OCI-LY3 (cell line): ENCODE measurements at regions not wholly inside any gene's neighbourhood (a gene's known extent, or its start where the extent isn't known, plus 50 kb on each side); places are given as distances from the start of the nearest gene placed in this dataset.

Experiments
- H2AFZ ChIP-seq: fragments of 200-600, 300-600 bp; shearing (Covaris generic); 2 replicates; pipeline ENCODE4 v1.6.0; 2014; ENCODE audit warnings: antibody characterized with exemption, low read depth, low read length
- H3K27ac ChIP-seq: fragments of 200-600, 300-600 bp; sonication (generic); 2 replicates; pipeline ENCODE4 v1.5.1; 2014; ENCODE audit warnings: mild to moderate bottlenecking, low read length, moderate library complexity, mixed read lengths
- H3K27me3 ChIP-seq: fragments of 200-600, 300-600 bp; sonication (generic); 2 replicates; pipeline ENCODE4 v1.6.1; 2014; ENCODE audit warnings: low read depth, low read length, mixed read lengths
- H3K36me3 ChIP-seq: fragments of 200-600, 300-600 bp; sonication (generic); replicated peaks from 2 replicates; pipeline ENCODE3; 2014; ENCODE audit warnings: low read depth, low read length, mixed read lengths
- H3K4me1 ChIP-seq: fragments of 300-600, 200-600 bp; sonication (generic); 2 replicates; pipeline ENCODE4 v1.6.1; 2014; ENCODE audit warnings: low read length, mixed read lengths
- H3K4me2 ChIP-seq: fragments of 200-600, 300-600 bp; sonication (generic); 2 replicates; pipeline ENCODE4 v1.6.1; 2014; ENCODE audit warnings: low read length, mixed read lengths
- H3K4me3 ChIP-seq: fragments of 300-600, 200-600 bp; sonication (generic); 2 replicates; pipeline ENCODE4 v1.5.1; 2014; ENCODE audit warnings: antibody characterized with exemption, mild to moderate bottlenecking, low read length, moderate library complexity
- H3K79me2 ChIP-seq: fragments of 300-600, 200-600 bp; shearing (Covaris generic); 2 replicates; pipeline ENCODE4 v1.6.1; 2014; ENCODE audit warnings: mild to moderate bottlenecking, low read length, mixed read lengths
- H3K9ac ChIP-seq: fragments of 300-600, 200-600 bp; shearing (Covaris generic); 2 replicates; pipeline ENCODE4 v1.6.0; 2014; ENCODE audit warnings: mild to moderate bottlenecking, low read length, moderate library complexity
- H3K9me3 ChIP-seq: fragments of 200-600, 300-600 bp; shearing (Covaris generic); 2 replicates; pipeline ENCODE4 v1.6.1; 2014; ENCODE audit warnings: low read length, mixed read lengths; ENCODE audit not compliant: insufficient read depth
- H4K20me1 ChIP-seq: fragments of 200-600, 300-600 bp; sonication (generic); 2 replicates; pipeline ENCODE4 v1.6.1; 2016; ENCODE audit warnings: low read length, mixed read lengths; ENCODE audit not compliant: insufficient read depth
- EZH2phosphoT487 ChIP-seq: fragments of 200-600 bp; shearing (Covaris generic); IDR thresholded peaks from 2 replicates; pipeline ENCODE4 v1.6.1; 2018; ENCODE audit warnings: antibody characterized with exemption, mixed run types, low read depth
- TF ChIP-seq, protein P1 (sequence below): fragments of 200-600, 300-600 bp; sonication (generic); IDR thresholded peaks from 2 replicates; pipeline ENCODE4 v1.5.1; 2014; ENCODE audit warnings: antibody characterized with exemption, low read length, low read depth

DNA sequence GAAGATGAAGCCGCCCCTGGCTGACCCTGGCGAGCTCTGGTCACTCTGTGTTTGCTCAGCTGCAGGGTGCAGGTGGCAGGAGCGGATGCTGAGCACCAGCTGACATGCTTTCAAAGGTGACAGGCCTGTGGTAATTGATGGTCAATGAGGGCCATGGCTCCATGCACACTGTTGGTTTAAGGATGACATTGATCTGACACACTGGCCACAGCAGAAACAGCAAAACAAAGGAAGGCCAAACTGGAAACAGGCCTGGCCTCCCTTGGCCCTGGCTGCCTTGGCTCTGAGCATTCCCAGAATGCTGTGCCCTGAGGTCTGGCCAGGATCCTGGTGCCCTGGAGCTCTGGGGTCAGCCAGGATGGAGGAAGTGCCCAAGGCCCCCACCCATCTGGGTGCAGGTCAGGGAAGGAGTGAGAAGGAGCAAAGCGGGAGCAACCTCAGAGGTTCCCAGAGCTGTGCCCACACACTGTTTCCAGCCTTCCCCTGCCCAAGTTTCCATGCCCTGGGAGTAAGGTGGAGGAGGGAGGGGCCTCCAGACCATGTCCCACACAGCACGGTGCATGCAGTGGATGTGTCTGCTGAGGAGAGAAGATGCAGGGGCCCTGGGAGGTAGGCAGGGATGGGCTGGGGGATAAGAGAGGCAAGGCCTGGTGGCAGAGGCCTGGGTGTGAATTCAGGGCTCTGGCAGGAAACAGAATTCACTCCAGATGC lies 302.2 kb downstream of the RPS24 start:
- no peaks in the 10 kb centered on the region for H4K20me1 ChIP-seq
- H3K4me2 ChIP-seq, result no peak overlapping the region
- H3K9ac ChIP-seq, result no peak overlapping the region
- H3K27me3 ChIP-seq, result no peaks in the 10 kb centered on the region; the same call in 1 of the 2 replicates
- no peaks in the 10 kb centered on the region for H3K79me2 ChIP-seq
- no peaks in the 10 kb centered on the region for H3K36me3 ChIP-seq
- H3K4me1 ChIP-seq, result no peaks in the 10 kb centered on the region
- no peak overlapping the region for H3K4me3 ChIP-seq
- no peak overlapping the region for H2AFZ ChIP-seq
- H3K9me3 ChIP-seq, result no peaks in the 10 kb centered on the region
- TF ChIP-seq, protein P1, sequence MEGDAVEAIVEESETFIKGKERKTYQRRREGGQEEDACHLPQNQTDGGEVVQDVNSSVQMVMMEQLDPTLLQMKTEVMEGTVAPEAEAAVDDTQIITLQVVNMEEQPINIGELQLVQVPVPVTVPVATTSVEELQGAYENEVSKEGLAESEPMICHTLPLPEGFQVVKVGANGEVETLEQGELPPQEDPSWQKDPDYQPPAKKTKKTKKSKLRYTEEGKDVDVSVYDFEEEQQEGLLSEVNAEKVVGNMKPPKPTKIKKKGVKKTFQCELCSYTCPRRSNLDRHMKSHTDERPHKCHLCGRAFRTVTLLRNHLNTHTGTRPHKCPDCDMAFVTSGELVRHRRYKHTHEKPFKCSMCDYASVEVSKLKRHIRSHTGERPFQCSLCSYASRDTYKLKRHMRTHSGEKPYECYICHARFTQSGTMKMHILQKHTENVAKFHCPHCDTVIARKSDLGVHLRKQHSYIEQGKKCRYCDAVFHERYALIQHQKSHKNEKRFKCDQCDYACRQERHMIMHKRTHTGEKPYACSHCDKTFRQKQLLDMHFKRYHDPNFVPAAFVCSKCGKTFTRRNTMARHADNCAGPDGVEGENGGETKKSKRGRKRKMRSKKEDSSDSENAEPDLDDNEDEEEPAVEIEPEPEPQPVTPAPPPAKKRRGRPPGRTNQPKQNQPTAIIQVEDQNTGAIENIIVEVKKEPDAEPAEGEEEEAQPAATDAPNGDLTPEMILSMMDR, result no peak
- TF ChIP-seq EZH2phosphoT487, result no peak
- H3K27ac ChIP-seq, result no peak overlapping the region

DNA sequence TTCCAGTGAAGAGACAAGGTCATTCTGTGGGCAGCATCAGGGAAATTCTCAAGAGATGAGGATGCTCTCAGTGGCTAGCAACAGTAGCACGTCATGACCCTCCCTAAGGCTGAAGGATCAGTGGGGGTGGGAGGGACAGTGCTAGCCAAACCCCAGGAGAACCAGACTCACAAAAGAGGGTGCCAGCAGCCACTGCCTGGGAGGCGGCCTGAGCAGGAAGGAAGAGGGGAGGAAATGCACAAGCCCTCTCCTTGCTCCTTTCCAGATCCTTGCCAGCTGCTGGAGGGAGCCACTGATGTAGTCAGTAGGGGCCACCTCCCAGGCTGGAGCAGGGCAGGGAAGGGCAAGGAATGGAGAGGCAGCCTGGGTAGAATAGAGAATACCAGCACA lies 302.7 kb downstream of the RPS24 start:
- Histone ChIP-seq H3K4me2 (no peak overlapping the region), H3K9me3 (no peaks in the 10 kb centered on the region), H3K4me3 (no peak overlapping the region), H2AFZ (no peak overlapping the region), H3K79me2 (no peaks in the 10 kb centered on the region), H3K9ac (no peak overlapping the region), H4K20me1 (no peaks in the 10 kb centered on the region), H3K4me1 (no peaks in the 10 kb centered on the region), H3K27ac (no peak overlapping the region), H3K36me3 (no peaks in the 10 kb centered on the region), H3K27me3 (no peaks in the 10 kb centered on the region; the same call in 1 of the 2 replicates)
- TF ChIP-seq, protein P1, result no peak
- no peak for TF ChIP-seq EZH2phosphoT487

- H3K4me2 ChIP-seq, result no peak overlapping the region
- no peak overlapping the region for H3K4me3 ChIP-seq
- H3K36me3 ChIP-seq, result no peaks in the 10 kb centered on the region
- no peak overlapping the region for H2AFZ ChIP-seq
- no peak overlapping the region for H3K27ac ChIP-seq
- no peaks in the 10 kb centered on the region for H4K20me1 ChIP-seq
- no peaks in the 10 kb centered on the region for H3K4me1 ChIP-seq
- TF ChIP-seq, protein P1, result no peak
- no peak for TF ChIP-seq EZH2phosphoT487
- no peaks in the 10 kb centered on the region for H3K79me2 ChIP-seq
- no peaks in the 10 kb centered on the region; the same call in 1 of the 2 replicates for H3K27me3 ChIP-seq
- no peaks in the 10 kb centered on the region for H3K9me3 ChIP-seq
- H3K9ac ChIP-seq, result no peak overlapping the region
These were observed 303.4 kb downstream of the RPS24 start for GRCh38 chr10:78337016-78337415.

GRCh38 chr10:78337646-78338391 lies 304.2 kb downstream of the RPS24 start:
- no peaks in the 10 kb centered on the region for H3K9me3 ChIP-seq
- no peak for TF ChIP-seq EZH2phosphoT487
- TF ChIP-seq, protein P1, result no peak
- H4K20me1 ChIP-seq, result no peaks in the 10 kb centered on the region
- no peak overlapping the region for H2AFZ ChIP-seq
- no peak overlapping the region for H3K9ac ChIP-seq
- H3K27ac ChIP-seq, result no peak overlapping the region
- no peaks in the 10 kb centered on the region for H3K4me1 ChIP-seq
- no peak overlapping the region for H3K4me3 ChIP-seq
- no peak overlapping the region for H3K4me2 ChIP-seq
- H3K27me3 ChIP-seq, result no peaks in the 10 kb centered on the region; the same call in 1 of the 2 replicates
- no peaks in the 10 kb centered on the region for H3K79me2 ChIP-seq
- H3K36me3 ChIP-seq, result no peaks in the 10 kb centered on the region
